ENCODE measurements at regions not wholly inside any gene's neighbourhood (a gene's known extent, or its start where the extent isn't known, plus 50 kb on each side); places are given as distances from the start of the nearest gene placed in this dataset.
"Not testable (repeated sequence)": the region's sequence is repeated elsewhere in the genome, so short reads cannot be mapped to it uniquely, and the experiment has no call there.

DNA sequence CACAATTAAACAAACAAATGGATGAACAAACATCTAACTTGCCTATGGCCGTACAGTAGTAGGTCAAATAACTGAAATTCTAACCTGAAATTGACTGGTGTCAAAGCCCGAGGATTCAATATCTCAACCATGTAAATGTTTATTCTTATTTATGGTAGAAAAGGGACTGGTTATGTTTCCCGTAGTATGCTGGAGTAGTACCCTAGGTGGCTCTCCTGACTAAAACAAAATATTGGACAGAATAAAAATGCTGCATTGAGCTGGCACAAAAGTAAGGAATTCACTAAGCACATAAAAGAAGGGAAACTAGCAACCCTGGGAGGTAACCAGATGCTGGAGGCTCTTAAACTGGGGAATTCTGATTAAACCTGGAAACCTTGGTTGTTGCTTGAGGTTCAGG is 117.1 kb upstream of the PREP start:
- ATAC-seq, result no peak
- no peak for DNase-seq (ENCODE audit: low spot score)
- intact Hi-C loops (cut with DNase I), result no loop called here

DNA sequence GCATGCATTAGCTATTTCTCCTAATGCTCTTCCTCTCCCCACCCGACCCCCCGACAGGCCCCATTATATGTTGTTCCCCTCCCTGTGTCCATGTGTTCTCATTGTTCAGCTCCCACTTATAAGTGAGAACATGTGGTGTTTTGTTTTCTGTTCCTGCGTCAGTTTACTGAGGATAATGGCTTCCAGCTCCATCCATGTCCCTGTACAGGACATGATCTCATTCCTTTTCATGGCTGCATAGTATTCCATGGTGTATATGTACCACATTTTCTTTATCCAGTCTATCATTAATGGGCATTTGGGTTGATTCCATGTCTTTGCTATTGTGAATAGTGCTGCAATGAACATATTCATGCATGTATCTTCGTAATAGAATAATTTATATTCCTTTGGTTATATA is 116.1 kb upstream of the PREP start:
- ATAC-seq; DNase-seq (ENCODE audit: low spot score); intact Hi-C loops (cut with DNase I): not testable (repeated sequence)

DNA sequence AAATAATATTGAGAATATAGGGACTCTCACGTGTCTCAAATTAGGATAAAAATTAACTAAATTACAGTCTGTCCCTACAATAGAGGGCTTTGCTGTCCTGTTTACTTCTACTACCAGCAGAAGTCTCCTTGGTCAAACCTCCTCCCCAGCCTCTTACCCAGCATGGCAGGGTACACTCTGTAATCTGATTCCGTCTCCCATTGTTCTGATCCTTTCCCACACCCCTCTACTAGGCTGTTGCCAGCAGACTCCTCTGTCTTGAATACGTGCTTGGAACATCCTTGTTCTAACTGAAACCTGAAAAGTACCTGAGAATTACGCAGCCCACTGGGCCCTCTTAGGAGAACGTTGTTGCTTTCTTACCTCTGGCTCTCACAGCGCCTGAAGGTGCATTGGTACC is 112.2 kb upstream of the PREP start:
- ATAC-seq (no peak), DNase-seq (ENCODE audit: low spot score) (no peak)
- intact Hi-C loops (cut with DNase I), result no loop called here

DNA sequence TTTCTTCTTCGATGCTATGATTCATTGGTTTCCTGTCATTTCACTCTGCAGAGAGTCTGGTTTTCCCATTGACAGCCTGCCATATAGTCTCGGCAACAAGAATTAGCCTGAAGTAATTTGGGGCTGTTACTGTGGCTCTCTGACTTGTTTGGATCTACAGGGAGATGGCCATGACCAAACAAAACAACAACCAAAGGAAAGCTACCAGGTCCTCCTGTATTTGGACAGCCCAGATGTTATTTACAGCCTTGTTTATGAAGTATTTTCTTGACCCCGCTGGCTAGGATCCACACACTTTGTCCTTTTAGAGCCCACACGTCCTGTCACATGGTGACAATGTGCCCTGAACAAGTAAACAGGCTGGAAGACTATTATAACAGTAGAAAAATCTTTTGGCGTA is 111.4 kb upstream of the PREP start:
- no peak for DNase-seq (ENCODE audit: low spot score)
- ATAC-seq, result peak; percentile 85
- intact Hi-C loops (cut with DNase I), result no loop called here

GRCh38 chr6:105511639-105512038 is 108.8 kb upstream of the PREP start:
- intact Hi-C loops (cut with DNase I), result no loop called here
- ATAC-seq, result no peak

DNA sequence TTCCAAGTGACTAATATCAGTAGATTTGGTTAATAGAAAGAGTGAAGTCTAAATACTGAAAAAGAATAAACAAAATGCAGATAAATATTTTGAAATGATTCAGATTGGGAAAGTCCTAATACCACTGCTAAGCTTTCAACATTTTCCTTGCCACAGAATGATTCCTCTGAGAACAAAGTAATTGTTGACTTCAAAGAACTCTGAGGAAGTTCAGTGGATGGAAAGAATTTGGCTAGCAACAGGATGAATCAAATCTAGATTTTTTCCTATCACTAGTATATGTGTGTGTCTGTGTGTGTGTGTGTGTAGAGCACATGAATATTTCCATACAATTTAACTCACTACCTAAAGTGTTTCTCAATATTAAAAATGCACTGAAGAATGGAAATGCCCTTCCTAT is 107.9 kb upstream of the PREP start:
- intact Hi-C loops (cut with DNase I), result no loop called here
- no peak for DNase-seq (ENCODE audit: low spot score)

More at GRCh38 chr6:105511639-105512038, 108.8 kb upstream of the PREP start:
- no peak for DNase-seq (ENCODE audit: low spot score)

GRCh38 chr6:105509506-105510331 is 106.8 kb upstream of the PREP start:
- intact Hi-C loops (cut with DNase I), result no loop called here
- peak; percentile 83 for ATAC-seq
- DNase-seq (ENCODE audit: low spot score), result peak; percentile 70

More for the DNA sequence above, 107.9 kb upstream of the PREP start:
- ATAC-seq, result peak; percentile 59

DNA sequence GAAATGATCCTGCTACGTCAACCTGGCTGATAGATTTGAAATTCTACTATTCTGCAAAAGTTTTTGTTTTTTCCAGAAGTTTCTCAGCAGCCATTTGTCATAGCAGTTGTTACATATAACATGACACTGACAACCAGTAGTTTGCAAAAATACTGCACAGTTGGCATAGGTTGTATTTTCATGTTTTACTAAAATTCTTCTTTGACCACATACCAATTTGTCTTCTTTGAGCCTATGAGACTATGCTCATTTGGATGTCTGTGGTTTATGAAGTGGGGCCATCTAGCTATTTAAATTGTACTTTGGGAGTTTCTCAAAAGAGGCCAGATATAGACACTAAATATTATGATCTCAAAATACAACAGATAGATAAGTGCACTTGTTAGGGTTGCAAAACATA is 104.9 kb upstream of the PREP start:
- no peak for DNase-seq (ENCODE audit: low spot score)
- no peak for ATAC-seq
- intact Hi-C loops (cut with DNase I), result no loop called here

GRCh38 chr6:105504706-105505105 is 101.8 kb upstream of the PREP start:
- DNase-seq (ENCODE audit: low spot score) (no peak), ATAC-seq (peak; percentile 46)
- intact Hi-C loops (cut with DNase I), result no loop called here

DNA sequence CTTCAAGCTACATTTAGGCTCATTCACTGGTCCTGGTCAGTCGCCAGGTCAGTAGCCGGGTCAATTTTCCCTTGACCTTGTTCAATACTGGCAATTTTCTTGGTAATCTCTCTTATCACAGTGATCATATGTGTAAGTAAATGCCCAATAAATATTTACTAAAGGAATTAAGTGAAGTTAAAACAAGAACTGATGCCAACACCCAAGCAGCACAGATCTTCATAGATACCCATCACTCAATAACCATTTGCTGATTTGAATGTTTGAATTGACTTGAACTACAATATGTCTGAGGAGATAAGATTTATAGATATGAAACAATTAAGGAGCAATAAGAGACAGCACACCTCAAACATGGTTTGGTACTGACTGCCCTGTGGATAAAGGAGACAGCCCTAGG is 100.8 kb upstream of the PREP start:
- no peak for DNase-seq (ENCODE audit: low spot score)
- no peak for ATAC-seq

GRCh38 chr6:105501826-105502344 is 99.0 kb upstream of the PREP start:
- intact Hi-C loops (cut with DNase I), result no loop called here
- DNase-seq (ENCODE audit: low spot score) (no peak), ATAC-seq (no peak)

More for the DNA sequence above, 100.8 kb upstream of the PREP start:
- intact Hi-C loops (cut with DNase I), result no loop called here

DNA sequence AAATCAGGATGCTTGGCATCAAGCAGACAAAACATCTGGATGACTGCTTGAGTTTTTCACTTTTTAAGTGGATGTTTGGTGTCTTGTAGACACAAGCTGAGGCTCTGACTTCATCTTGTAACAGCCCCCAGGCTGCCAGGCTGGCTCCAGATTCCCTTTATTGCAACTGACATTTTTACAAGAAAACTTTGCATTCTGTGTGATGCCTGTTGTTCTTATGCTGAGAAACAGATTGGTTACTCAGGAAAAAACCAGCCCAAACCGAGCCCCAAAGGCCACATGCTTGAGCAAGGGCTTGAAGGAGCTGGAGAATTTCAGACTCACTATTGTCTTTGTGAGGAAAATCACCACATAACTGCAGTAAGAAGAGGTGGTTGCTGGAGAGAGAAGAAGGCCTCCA is 98.4 kb upstream of the PREP start:
- intact Hi-C loops (cut with DNase I), result no loop called here
- no peak for DNase-seq (ENCODE audit: low spot score)
- no peak for ATAC-seq

DNA sequence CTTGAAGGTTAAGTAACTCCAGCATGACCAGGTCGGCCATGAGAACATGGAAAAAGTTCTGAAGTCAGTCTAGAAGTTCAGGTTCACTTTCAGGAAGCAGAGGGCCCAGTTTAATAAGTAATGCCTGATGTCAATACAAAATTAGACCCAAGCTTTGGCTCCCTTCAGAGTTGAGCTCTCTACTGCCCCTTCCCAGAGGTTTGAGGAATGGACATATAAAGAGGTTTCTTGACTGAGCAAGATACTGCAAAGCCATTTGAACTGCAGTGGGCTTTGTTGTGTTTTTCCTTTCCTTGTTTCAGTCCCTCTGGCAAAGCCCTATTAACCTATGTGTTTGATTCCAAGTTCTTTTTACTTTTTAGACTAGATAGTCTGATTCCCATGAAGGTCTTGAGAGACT is 97.8 kb upstream of the PREP start:
- no peak for ATAC-seq
- no peak for DNase-seq (ENCODE audit: low spot score)
- intact Hi-C loops (cut with DNase I), result no loop called here

DNA sequence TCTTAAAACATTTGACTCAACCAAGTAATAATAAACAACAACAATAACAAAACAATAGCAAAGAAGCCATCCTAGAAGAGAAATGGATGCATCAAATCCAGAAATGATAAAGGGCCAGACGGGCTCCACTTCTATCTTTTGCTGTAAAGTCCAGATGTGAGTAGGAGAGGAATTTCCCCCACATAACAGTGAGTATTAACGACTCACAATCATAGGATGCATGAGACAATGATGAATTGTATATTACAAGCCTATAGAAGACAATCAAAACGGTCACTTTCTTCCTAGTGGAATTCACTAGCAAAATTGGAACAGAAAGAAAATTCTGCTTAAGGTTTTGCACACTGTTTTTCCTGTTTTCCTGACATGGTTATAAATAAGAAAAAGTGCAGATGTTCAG is 97.0 kb upstream of the PREP start:
- DNase-seq (ENCODE audit: low spot score) (no peak), ATAC-seq (no peak)
- intact Hi-C loops (cut with DNase I), result no loop called here

DNA sequence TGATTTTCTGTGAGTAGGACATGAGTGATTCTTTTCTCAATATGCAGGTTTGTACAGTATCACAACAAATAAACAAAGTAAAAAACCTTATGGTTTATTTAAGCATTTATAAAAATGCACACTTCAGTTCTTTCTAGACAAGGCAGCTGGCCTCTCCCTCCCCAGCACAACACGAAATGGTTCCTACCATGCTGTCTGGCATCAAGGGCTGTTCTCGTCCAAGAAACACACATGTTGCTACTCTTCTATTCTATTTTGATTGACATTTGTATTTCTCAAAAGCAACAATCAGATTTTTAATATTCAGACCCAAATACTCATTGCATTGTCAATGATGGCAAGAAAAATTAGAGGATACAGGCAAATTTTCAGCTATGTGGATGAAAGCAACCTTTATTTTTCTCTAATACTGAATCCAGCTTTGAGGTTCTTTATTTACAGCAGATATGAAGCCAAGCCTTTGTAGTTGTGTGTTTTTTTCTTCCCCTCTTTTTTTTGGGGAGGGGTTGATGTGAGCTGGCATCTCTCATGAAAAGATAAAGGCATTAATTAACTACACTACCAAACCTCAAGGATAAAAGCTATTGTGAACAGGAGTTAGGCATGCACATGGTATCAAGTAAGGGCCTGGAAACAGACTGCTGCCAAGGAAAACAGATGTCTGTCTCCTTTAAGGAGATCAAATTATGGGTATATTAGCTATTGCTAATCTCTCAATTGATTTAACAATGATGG is 96.4 kb upstream of the PREP start:
- intact Hi-C loops (cut with DNase I), result no loop called here
- DNase-seq (ENCODE audit: low spot score), result no peak
- no peak for ATAC-seq

GRCh38 chr6:105497549-105497948 is 94.7 kb upstream of the PREP start:
- ATAC-seq, result no peak
- intact Hi-C loops (cut with DNase I), result no loop called here
- no peak for DNase-seq (ENCODE audit: low spot score)

- intact Hi-C loops (cut with DNase I), result no loop called here
- ATAC-seq, result no peak
- DNase-seq (ENCODE audit: low spot score), result no peak
These were observed 92.6 kb upstream of the PREP start for GRCh38 chr6:105495515-105495914.

- no peak for DNase-seq (ENCODE audit: low spot score)
- intact Hi-C loops (cut with DNase I), result no loop called here
- ATAC-seq, result no peak
These were observed 91.8 kb upstream of the PREP start for GRCh38 chr6:105494688-105495087.

GRCh38 chr6:105493736-105494135 is 90.9 kb upstream of the PREP start:
- no peak for ATAC-seq
- intact Hi-C loops (cut with DNase I), result no loop called here
- DNase-seq (ENCODE audit: low spot score), result no peak
